Activated CD8-positive, alpha-beta T cell treated with anti-CD3 and anti-CD28 coated beads for 36 hours (primary cell): ENCODE measurements at regions not wholly inside any gene's neighbourhood (a gene's known extent, or its start where the extent isn't known, plus 50 kb on each side); places are given as distances from the start of the nearest gene placed in this dataset.

Experiments used
- ATAC-seq: fragments of 200-7000 bp; cut with Tn5 transposase; one replicate; pipeline ENCODE4 v1.10.0; 2021; ENCODE audit warnings: mild to moderate bottlenecking, moderate library complexity
- CTCF ChIA-PET: fragments of 350-600 bp; sonication (Branson Sonifier 250); formaldehyde crosslinking; loops from one replicate; lab custom pipeline; 2021; ENCODE audit warnings: antibody characterized with exemption; lab: Charles Lee
- POLR2A ChIA-PET: fragments of 350-600 bp; sonication (Branson Sonifier 250); formaldehyde crosslinking; loops from one replicate; lab custom pipeline; 2021; ENCODE audit warnings: antibody characterized with exemption; lab: Charles Lee
- DNase-seq: peaks from one replicate; pipeline ENCODE4 v3.0.0-alpha.2; 2020
- H3K27ac Mint-ChIP-seq: one replicate; pipeline ENCODE4 v1.8.0; 2021; ENCODE audit warnings: mild to moderate bottlenecking, mixed read lengths
- H3K27me3 Mint-ChIP-seq: one replicate; pipeline ENCODE4 v1.8.0; 2021; ENCODE audit warnings: mixed read lengths
- H3K36me3 Mint-ChIP-seq: one replicate; pipeline ENCODE4 v1.8.0; 2021; ENCODE audit warnings: low read depth, mixed read lengths
- H3K4me1 Mint-ChIP-seq: one replicate; pipeline ENCODE4 v1.8.0; 2021; ENCODE audit warnings: low read depth, mixed read lengths
- H3K4me3 Mint-ChIP-seq: one replicate; pipeline ENCODE4 v1.8.0; 2021; ENCODE audit warnings: mild to moderate bottlenecking, moderate library complexity, mixed read lengths
- H3K9me3 Mint-ChIP-seq: one replicate; pipeline ENCODE4 v1.8.0; 2021; ENCODE audit warnings: mixed read lengths
- CTCF ChIP-seq: fragments of 200-600 bp; IDR thresholded peaks from one replicate; pipeline ENCODE4 v1.8.0; 2022; ENCODE audit warnings: antibody characterized with exemption, mild to moderate bottlenecking
- intact Hi-C: fragments of 100-400 bp; cut with micrococcal nuclease; formaldehyde crosslinking; loops from one replicate; pipeline ENCODE4 v1.10.0; 2022

- TF ChIP-seq CTCF: no peak
These were observed 142.0 kb upstream of the APCDD1 start for GRCh38 chr18:10312326-10313015.

GRCh38 chr18:10313016-10313342 is 141.5 kb upstream of the APCDD1 start:
- intact Hi-C loops: no loop called here
- ATAC-seq (no peak), DNase-seq (no peak)
- H3K4me3 Mint-ChIP-seq: no peak overlapping the region
- H3K9me3 Mint-ChIP-seq: no peaks in the 10 kb centered on the region
- ChIA-PET POLR2A (no interaction called here), CTCF (no interaction called here)
- H3K27me3 Mint-ChIP-seq: no peaks in the 10 kb centered on the region
- H3K36me3 Mint-ChIP-seq: no peaks in the 10 kb centered on the region
- no peak for TF ChIP-seq CTCF
- no peak overlapping the region for H3K27ac Mint-ChIP-seq
- no peaks in the 10 kb centered on the region for H3K4me1 Mint-ChIP-seq

More at GRCh38 chr18:10312326-10313015, 142.0 kb upstream of the APCDD1 start:
- POLR2A ChIA-PET: no interaction called here
- Mint-ChIP-seq H3K36me3 (no peaks in the 10 kb centered on the region), H3K27ac (no peak overlapping the region), H3K4me3 (no peak overlapping the region), H3K4me1 (no peaks in the 10 kb centered on the region), H3K27me3 (no peaks in the 10 kb centered on the region), H3K9me3 (no peaks in the 10 kb centered on the region)
- no peak for ATAC-seq
- intact Hi-C loops: no loop called here
- no peak for DNase-seq
- CTCF ChIA-PET: no interaction called here

GRCh38 chr18:10314066-10314465 is 140.4 kb upstream of the APCDD1 start:
- Mint-ChIP-seq H3K9me3 (no peaks in the 10 kb centered on the region), H3K4me3 (no peak overlapping the region), H3K27ac (no peak overlapping the region), H3K36me3 (no peaks in the 10 kb centered on the region), H3K4me1 (no peaks in the 10 kb centered on the region), H3K27me3 (no peaks in the 10 kb centered on the region)
- POLR2A ChIA-PET: no interaction called here
- CTCF ChIA-PET: no interaction called here
- no peak for ATAC-seq
- DNase-seq: no peak
- no peak for TF ChIP-seq CTCF
- intact Hi-C loops: no loop called here

GRCh38 chr18:10315522-10315921 is 138.9 kb upstream of the APCDD1 start:
- Mint-ChIP-seq H3K27ac (no peak overlapping the region), H3K36me3 (no peaks in the 10 kb centered on the region), H3K27me3 (no peaks in the 10 kb centered on the region), H3K9me3 (no peaks in the 10 kb centered on the region), H3K4me1 (no peaks in the 10 kb centered on the region), H3K4me3 (no peak overlapping the region)
- no peak for DNase-seq
- ChIA-PET POLR2A (no interaction called here), CTCF (no interaction called here)
- TF ChIP-seq CTCF: no peak
- ATAC-seq: no peak
- intact Hi-C loops: no loop called here

- H3K27ac Mint-ChIP-seq: no peak overlapping the region
- no peak overlapping the region for H3K4me3 Mint-ChIP-seq
- no peaks in the 10 kb centered on the region for H3K9me3 Mint-ChIP-seq
- ChIA-PET POLR2A (no interaction called here), CTCF (no interaction called here)
- no peak for TF ChIP-seq CTCF
- no peaks in the 10 kb centered on the region for H3K27me3 Mint-ChIP-seq
- no peaks in the 10 kb centered on the region for H3K36me3 Mint-ChIP-seq
- intact Hi-C loops: no loop called here
- no peaks in the 10 kb centered on the region for H3K4me1 Mint-ChIP-seq
- DNase-seq: no peak
- ATAC-seq: no peak
These were observed 137.7 kb upstream of the APCDD1 start for GRCh38 chr18:10316778-10317177.
